Stomach smooth muscle (tissue), 2 donors: ENCODE measurements at regions not wholly inside any gene's neighbourhood (a gene's known extent, or its start where the extent isn't known, plus 50 kb on each side); places are given as distances from the start of the nearest gene placed in this dataset.
"Not testable (repeated sequence)": the region's sequence is repeated elsewhere in the genome, so short reads cannot be mapped to it uniquely, and the experiment has no call there.

ENCODE experiments used
- H3K27ac ChIP-seq: one replicate; pipeline ENCODE4 v1.7.0; 2013; ENCODE audit warnings: mild to moderate bottlenecking, low read length, inconsistent platforms
- H3K27me3 ChIP-seq, 2 donors: one replicate each; pipeline ENCODE4 v1.7.0; 2013; ENCODE audit warnings: low read length in 2 of 2; ENCODE audit not compliant: insufficient read depth in 2 of 2, control insufficient read depth in 1 of 2
- H3K36me3 ChIP-seq, 2 donors: one replicate each; pipeline ENCODE4 v1.7.0; 2013; ENCODE audit warnings: low read length in 2 of 2; ENCODE audit not compliant: control insufficient read depth in 2 of 2, insufficient read depth in 2 of 2
- H3K4me1 ChIP-seq: one replicate; pipeline ENCODE4 v1.7.0; 2013; ENCODE audit warnings: low read length; ENCODE audit not compliant: control insufficient read depth, insufficient read depth
- H3K4me3 ChIP-seq, 2 donors: one replicate each; pipeline ENCODE4 v1.7.0; 2013; ENCODE audit warnings: low read length in 2 of 2
- H3K9ac ChIP-seq, 2 donors: one replicate each; pipeline ENCODE4 v1.7.0; 2013; ENCODE audit warnings: low read length in 2 of 2, mild to moderate bottlenecking in 1 of 2
- H3K9me3 ChIP-seq, 2 donors: one replicate each; pipeline ENCODE4 v1.7.0; 2013; ENCODE audit warnings: low read length in 2 of 2; ENCODE audit not compliant: control insufficient read depth in 2 of 2
- donor health status: healthy.
- donor health status: Pancreatic carcinoma.

DNA sequence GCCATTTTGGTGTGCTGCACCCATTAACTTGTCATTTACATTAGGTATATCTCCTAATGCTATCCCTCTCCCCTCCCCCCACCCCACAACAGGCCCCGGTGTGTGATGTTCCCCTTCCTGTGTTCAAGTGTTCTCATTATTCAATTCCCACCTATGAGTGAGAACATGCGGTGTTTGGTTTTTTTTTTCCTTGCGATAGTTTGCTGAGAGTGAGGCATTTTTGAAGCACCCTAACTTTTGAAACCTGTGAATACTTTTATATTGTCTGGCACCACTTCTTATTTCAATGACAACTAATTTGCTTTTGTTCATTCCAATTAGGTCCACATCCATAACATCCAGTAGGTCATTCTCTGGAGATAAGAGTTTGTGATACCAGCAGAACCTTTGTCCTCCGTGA lies 244.0 kb upstream of the PTGER4 start:
- not testable (repeated sequence) for H3K27ac ChIP-seq, H3K4me3 ChIP-seq, H3K27me3 ChIP-seq, H3K9ac ChIP-seq, H3K36me3 ChIP-seq, H3K4me1 ChIP-seq, H3K9me3 ChIP-seq

DNA sequence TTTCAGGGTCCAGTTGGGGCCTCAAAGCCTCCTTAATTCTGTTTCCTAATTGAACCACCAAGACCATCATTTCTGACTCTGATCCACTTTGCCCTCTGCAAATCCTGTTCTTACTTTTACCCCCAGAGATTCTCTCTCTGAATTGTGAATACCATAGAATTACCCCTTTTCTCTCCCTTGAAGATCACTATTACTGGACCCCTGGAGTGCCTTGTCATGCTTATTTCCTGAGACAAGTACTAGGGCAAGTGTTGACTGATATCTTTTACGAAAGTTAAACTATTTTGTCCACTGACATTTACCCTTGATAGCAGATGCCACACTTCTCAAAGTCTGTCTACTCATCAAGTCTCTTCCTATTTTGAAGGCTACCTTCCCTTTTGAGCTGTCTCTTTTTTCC lies 246.9 kb upstream of the PTGER4 start:
- Histone ChIP-seq H3K9me3 (no peaks in the 10 kb centered on the region), H3K4me1 (no peaks in the 10 kb centered on the region), H3K27me3 (no peaks in the 10 kb centered on the region), H3K4me3 (no peak overlapping the region), H3K36me3 (no peaks in the 10 kb centered on the region), H3K9ac (no peak overlapping the region), H3K27ac (no peak overlapping the region)

DNA sequence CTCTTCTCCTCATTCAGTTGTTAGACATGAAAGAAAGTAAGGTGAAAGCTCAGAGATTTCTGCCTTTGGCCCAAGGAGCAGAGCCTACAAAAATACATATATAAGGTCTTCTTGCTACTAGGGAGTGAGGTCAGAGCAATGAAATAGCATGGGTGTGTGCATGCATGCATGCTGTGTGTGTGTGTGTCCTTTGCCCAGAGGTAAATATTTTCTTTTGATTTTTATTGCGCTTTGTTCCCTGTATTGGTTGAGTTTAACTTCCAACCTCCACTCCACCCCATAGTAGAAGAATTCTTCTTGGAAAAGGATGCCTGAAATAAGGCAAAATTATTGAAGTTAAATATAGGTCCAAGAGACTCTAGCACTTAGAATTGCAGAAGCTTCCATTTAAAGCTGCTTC lies 248.0 kb upstream of the PTGER4 start:
- H3K4me1 ChIP-seq, result no peaks in the 10 kb centered on the region
- no peak overlapping the region for H3K27ac ChIP-seq
- H3K9ac ChIP-seq, result no peak overlapping the region
- no peaks in the 10 kb centered on the region for H3K27me3 ChIP-seq
- H3K9me3 ChIP-seq, result no peaks in the 10 kb centered on the region
- no peak overlapping the region for H3K4me3 ChIP-seq
- H3K36me3 ChIP-seq, result no peaks in the 10 kb centered on the region

DNA sequence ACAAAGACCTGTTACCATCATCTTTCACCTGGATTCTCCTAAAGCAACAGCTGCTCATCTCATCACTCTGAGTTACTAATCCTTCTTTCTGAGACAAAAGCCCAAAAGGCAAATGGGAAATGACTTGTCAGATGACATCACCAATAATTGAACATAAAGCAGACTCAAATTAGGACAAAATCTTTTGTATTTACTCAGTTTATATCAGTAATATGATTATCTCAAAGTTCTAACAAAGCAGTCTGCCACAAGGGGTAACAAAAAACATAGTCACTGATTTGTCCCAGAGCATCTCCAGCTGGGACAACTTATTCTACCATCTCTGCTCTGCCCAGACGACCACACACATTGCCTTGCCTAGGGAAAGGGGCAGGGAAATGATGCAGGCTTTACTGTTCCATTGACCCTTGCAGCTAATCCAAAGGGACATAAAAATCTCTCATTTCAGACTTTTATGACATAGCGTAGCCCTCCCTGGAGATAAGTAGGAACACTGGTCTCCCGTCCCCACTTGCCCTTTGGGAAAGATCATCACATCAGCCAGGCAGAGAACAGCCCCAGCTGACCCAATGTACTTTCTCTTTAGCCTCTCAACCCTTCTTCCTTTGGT lies 249.5 kb upstream of the PTGER4 start:
- Histone ChIP-seq H3K9ac (no peak overlapping the region), H3K4me1 (no peaks in the 10 kb centered on the region), H3K4me3 (no peak overlapping the region), H3K27ac (no peak overlapping the region), H3K36me3 (no peaks in the 10 kb centered on the region), H3K27me3 (no peaks in the 10 kb centered on the region), H3K9me3 (no peaks in the 10 kb centered on the region)

DNA sequence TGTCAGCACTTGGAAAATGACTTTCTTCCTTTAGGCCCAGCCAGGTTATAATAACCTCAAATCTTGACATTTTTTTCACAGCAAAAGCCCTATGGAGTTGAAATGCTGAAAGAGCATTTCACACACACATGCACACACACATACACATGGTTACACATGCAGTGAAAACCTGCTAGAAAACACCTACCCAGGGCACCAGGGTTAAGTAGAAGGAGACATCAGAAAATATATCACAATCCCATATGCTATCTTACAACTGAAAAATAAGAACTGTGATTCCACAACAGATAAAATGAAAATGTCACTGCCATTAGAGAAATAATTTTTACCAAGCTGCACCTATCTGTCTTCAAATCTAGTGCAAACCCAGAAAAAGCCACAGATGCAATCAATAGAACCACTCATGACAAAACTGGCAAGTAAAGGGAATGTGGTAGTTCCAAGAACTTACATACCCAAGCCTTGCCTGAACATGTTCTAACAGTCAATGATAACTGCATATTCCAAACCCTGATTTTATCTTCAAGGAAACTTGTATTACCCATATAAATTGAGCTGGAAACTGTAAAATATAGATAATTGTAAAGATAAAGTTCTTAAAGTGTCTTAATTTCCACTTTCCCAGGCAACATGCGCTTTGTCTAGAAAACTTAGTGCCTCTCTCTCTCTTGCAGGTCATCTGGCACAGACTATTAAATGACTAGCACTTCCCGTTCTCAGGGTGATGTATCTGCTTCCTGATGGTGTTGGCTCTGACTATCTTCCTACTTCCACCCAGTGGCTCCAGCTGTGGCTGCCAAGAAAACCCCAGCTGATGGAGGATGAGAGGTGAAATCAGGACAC lies 250.2 kb upstream of the PTGER4 start:
- H3K9ac ChIP-seq, result no peak overlapping the region
- H3K27me3 ChIP-seq, result no peaks in the 10 kb centered on the region
- no peaks in the 10 kb centered on the region for H3K9me3 ChIP-seq
- H3K36me3 ChIP-seq, result no peaks in the 10 kb centered on the region
- no peak overlapping the region for H3K4me3 ChIP-seq
- H3K4me1 ChIP-seq, result no peaks in the 10 kb centered on the region
- no peak overlapping the region for H3K27ac ChIP-seq

DNA sequence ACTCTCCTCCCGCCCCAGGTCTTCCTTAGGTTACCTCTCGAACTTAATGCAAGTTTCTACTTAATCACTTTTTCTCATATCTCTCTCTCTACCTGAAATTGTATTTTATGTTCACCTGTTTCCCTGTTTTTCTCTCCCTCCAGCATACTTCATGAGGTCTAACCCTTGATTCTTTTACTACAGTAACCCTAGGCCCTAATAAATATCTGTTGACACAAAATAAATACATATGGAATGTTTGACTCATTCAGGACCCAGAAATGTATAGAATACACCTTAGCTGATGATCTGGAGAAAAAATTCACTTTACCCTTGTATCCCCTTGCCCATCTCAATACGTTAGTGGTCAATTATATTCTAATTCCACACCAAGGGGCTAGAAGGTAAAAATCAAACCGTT lies 250.9 kb upstream of the PTGER4 start:
- no peak overlapping the region for H3K27ac ChIP-seq

DNA sequence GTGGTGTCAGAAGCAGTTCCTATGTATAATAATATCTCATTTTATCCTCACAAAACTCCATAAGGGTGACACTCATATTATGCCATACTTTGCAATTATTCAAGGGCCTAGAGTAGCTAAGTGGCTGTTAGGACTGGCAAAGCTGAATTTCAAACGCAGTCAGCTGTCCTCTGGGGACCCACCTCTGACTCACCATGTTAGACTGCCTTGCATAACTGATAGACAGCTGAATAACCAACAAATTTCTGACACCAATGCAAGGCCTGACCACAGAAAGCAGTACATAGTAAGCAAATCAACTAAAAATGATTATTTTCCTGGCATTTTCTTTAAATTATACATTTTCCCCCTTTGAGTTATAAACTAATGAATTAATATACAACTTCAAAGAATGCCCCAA lies 251.6 kb upstream of the PTGER4 start:
- Histone ChIP-seq H3K9me3 (peaks cover 0 to under 1% of the 10 kb centered on the region in 2 donors), H3K27me3 (no peaks in the 10 kb centered on the region), H3K9ac (no peak overlapping the region), H3K36me3 (no peaks in the 10 kb centered on the region), H3K4me3 (no peak overlapping the region), H3K27ac (no peak overlapping the region), H3K4me1 (no peaks in the 10 kb centered on the region)

More for the DNA sequence above, 250.9 kb upstream of the PTGER4 start:
- Histone ChIP-seq H3K4me1 (no peaks in the 10 kb centered on the region), H3K36me3 (no peaks in the 10 kb centered on the region), H3K27me3 (no peaks in the 10 kb centered on the region), H3K9me3 (no peaks in the 10 kb centered on the region), H3K4me3 (no peak overlapping the region), H3K9ac (no peak overlapping the region)

DNA sequence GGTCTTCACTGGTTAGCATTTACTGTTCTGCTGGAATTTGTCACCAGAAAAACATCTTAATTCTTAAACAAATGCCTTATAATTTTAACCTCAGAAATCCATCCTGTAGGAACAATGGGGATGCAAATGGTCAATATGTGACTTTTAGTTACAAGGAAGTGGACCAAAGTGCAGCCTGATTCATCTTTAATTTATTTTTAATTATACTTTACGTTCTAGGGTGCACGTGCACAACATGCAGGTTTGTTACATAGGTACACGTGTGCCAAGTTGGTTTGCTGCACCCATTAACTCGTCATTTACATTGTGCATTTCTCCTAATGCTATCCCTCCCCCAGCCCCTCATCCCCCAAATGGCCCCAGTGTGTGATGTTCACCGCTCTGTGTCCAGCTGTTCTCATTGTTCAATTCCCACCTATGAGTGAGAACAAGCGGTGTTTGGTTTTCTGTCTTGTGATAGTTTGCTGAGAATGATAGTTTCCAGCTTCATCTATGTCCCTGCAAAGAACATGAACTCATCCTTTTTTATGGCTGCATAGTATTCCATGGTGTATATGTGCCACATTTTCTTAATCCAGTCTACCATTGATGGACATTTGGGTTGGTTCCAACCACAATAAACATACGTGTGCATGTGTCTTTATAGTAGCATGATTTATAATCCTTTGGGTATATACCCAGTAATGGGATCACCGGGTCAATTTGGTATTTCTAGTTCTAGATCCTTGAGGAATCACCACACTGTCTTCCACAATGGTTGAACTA lies 262.5 kb upstream of the PTGER4 start:
- not testable (repeated sequence) for H3K36me3 ChIP-seq, H3K4me1 ChIP-seq, H3K9me3 ChIP-seq, H3K27ac ChIP-seq, H3K4me3 ChIP-seq, H3K27me3 ChIP-seq, H3K9ac ChIP-seq

DNA sequence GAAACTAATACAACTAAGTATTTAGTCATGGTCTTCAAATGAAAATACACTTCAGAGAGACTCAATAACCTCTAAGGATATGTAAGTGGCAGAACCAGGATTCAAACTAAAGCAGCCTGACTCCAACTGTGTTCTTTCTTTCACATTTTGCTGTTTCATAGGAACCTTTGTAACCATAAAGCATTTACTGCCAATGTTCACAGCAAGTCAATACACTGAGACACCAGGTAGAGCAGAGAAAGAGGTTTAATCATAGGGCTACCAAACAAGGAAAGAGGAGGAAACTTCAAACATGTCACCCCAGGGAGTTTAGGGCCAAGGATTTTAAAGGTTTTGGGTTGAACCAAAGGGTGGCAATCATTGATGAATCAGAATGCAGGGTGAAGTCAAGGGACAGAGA lies 263.1 kb upstream of the PTGER4 start:
- no peaks in the 10 kb centered on the region for H3K27me3 ChIP-seq
- H3K4me3 ChIP-seq, result no peak overlapping the region
- H3K27ac ChIP-seq, result no peak overlapping the region
- no peaks in the 10 kb centered on the region for H3K9me3 ChIP-seq
- no peaks in the 10 kb centered on the region for H3K4me1 ChIP-seq
- no peaks in the 10 kb centered on the region for H3K36me3 ChIP-seq
- no peak overlapping the region for H3K9ac ChIP-seq

DNA sequence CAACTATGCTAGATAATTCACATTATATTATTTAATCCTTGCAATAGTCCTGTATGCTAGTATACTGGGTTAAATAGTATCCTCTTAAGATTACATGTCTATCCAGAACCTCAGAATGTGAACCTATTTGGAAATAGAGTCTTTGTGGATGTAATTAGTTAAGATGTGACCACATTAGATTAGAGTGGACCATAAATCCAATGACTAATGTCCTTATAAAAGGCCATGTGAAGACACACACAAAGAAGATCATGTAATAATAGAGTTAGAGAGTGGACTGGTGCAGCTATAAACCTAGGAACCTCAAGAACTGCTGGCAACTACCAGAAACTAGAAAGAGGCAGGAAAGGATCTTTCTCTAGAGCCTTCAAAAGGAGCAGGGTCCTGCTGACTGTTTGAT lies 263.6 kb upstream of the PTGER4 start:
- Histone ChIP-seq H3K27me3 (no peaks in the 10 kb centered on the region), H3K9ac (no peak overlapping the region), H3K36me3 (no peaks in the 10 kb centered on the region), H3K4me3 (no peak overlapping the region), H3K9me3 (no peaks in the 10 kb centered on the region), H3K27ac (no peak overlapping the region), H3K4me1 (no peaks in the 10 kb centered on the region)

DNA sequence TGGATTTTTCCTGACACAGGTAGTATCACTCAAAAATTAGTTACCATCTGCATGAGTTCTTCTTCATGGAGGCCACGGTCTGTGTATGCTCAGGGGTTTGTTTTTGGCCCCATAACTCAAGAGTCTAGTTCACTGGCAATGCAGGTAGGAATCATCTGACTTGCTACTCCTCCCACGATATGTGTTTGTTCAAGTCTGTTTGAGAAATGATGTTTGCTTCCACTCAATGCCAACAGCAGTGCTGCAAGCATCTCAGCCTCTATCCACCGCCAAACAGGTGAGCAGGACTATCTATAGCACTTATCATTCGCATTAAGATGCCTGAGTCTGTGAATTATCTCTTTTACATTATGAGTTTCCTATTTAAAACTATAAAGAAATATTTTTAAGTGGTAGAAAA lies 264.8 kb upstream of the PTGER4 start:
- H3K36me3 ChIP-seq, result no peaks in the 10 kb centered on the region
- H3K27ac ChIP-seq, result no peak overlapping the region
- H3K4me1 ChIP-seq, result no peaks in the 10 kb centered on the region
- H3K9ac ChIP-seq, result no peak overlapping the region
- no peaks in the 10 kb centered on the region for H3K27me3 ChIP-seq
- H3K9me3 ChIP-seq, result no peaks in the 10 kb centered on the region
- no peak overlapping the region for H3K4me3 ChIP-seq
